GM12874 (cell line): ENCODE measurements at regions not wholly inside any gene's neighbourhood (a gene's known extent, or its start where the extent isn't known, plus 50 kb on each side); places are given as distances from the start of the nearest gene placed in this dataset.

Source experiments
- CTCF ChIP-seq: IDR thresholded peaks from 2 replicates; pipeline ENCODE4 v1.5.1; 2011; ENCODE audit warnings: low read depth, mild to moderate bottlenecking, control low read depth, low read length, moderate library complexity; ENCODE audit not compliant: insufficient read depth

GRCh38 chr20:50445354-50446151 is 64.6 kb upstream of the PTPN1 start:
- no peak for TF ChIP-seq CTCF

- TF ChIP-seq CTCF = no peak
These were observed 63.7 kb upstream of the PTPN1 start for GRCh38 chr20:50446351-50447101.

- no peak for TF ChIP-seq CTCF
These were observed 62.9 kb upstream of the PTPN1 start for GRCh38 chr20:50447102-50447804.

- no peak for TF ChIP-seq CTCF
These were observed 62.4 kb upstream of the PTPN1 start for GRCh38 chr20:50447817-50448216.

GRCh38 chr20:50449738-50450492 is 60.3 kb upstream of the PTPN1 start:
- no peak for TF ChIP-seq CTCF

GRCh38 chr20:50450493-50450826 is 59.7 kb upstream of the PTPN1 start:
- no peak for TF ChIP-seq CTCF
